ENCODE measurements at regions not wholly inside any gene's neighbourhood (a gene's known extent, or its start where the extent isn't known, plus 50 kb on each side); places are given as distances from the start of the nearest gene placed in this dataset.

- Histone ChIP-seq H3K4me1 (ENCODE audit: control insufficient read depth, insufficient read depth, low read length) (no peaks in the 10 kb centered on the region), H3K9ac (ENCODE audit: control insufficient read depth, insufficient read depth, low read length) (no peak overlapping the region), H3K9me3 (replicated peaks; ENCODE audit: control insufficient read depth, insufficient read depth, low read length) (no peaks in the 10 kb centered on the region; the same call in 2 of the 3 replicates), H3K4me3 (no peak overlapping the region), H3K79me2 (ENCODE audit: control insufficient read depth, insufficient read depth, low read length) (no peaks in the 10 kb centered on the region), H3K4me2 (ENCODE audit: control insufficient read depth, insufficient read depth) (no peak overlapping the region), H3K36me3 (ENCODE audit: control insufficient read depth in 2 of 2, insufficient read depth in 2 of 2, low read length in 1 of 2) (no peaks in the 10 kb centered on the region), H3K27me3 (replicated peaks in 1 of 2; ENCODE audit: control insufficient read depth in 2 of 2, insufficient read depth in 2 of 2, low read length in 1 of 2) (no peaks in the 10 kb centered on the region), H2AFZ (ENCODE audit: control insufficient read depth, low read depth, low read length) (no peak overlapping the region), H4K20me1 (ENCODE audit: control insufficient read depth, insufficient read depth) (no peaks in the 10 kb centered on the region), H3K27ac (ENCODE audit: control insufficient read depth, insufficient read depth) (no peak overlapping the region)
- no peak for TF ChIP-seq HDAC2 (IDR thresholded peaks at IDR 0.05)
- in situ Hi-C loops (cut with MboI) (no loop called here), intact Hi-C loops (cut with micrococcal nuclease; ENCODE audit: unreplicated experiment) (no loop called here)
- RAD21 ChIA-PET (ENCODE audit: unreplicated experiment), result no interaction called here
- FAIRE-seq (no peak), DNase-seq (ENCODE audit: low read depth, low spot score) (no peak), ATAC-seq (no peak)
- WGBS (ENCODE audit: insufficient coverage, insufficient replicate concordance, low lambda C conversion rate, missing lambda C conversion rate), result 40% methylated on average over 4 of the region's 4 CpGs
- POLR2A ChIA-PET, result no interaction called here
- BruUV-seq (replicated peaks), result no TSS peak
- CTCF ChIA-PET, result no interaction called here
- SMC1A ChIA-PET (ENCODE audit: uncharacterized antibody, unreplicated experiment), result no interaction called here
Measured at GRCh38 chrX:40984962-40985361, 100.3 kb upstream of the USP9X start.

- CTCF ChIA-PET, result no interaction called here
- H3K4me1 ChIP-seq (ENCODE audit: control insufficient read depth, insufficient read depth, low read length), result no peaks in the 10 kb centered on the region
- H3K79me2 ChIP-seq (ENCODE audit: control insufficient read depth, insufficient read depth, low read length), result no peaks in the 10 kb centered on the region
- intact Hi-C loops (cut with micrococcal nuclease; ENCODE audit: unreplicated experiment), result no loop called here
- no peaks in the 10 kb centered on the region for H4K20me1 ChIP-seq (ENCODE audit: control insufficient read depth, insufficient read depth)
- no peak for FAIRE-seq
- POLR2A ChIA-PET, result no interaction called here
- no peak overlapping the region for H2AFZ ChIP-seq (ENCODE audit: control insufficient read depth, low read depth, low read length)
- DNase-seq (ENCODE audit: low read depth, low spot score), result no peak
- ATAC-seq, result no peak
- no peak for TF ChIP-seq RELB (IDR thresholded peaks at IDR 0.05; ENCODE audit: low read depth)
- TF ChIP-seq RELA (IDR thresholded peaks at IDR 0.05; ENCODE audit: borderline replicate concordance, partially characterized antibody), result no peak
- no peak for TF ChIP-seq NBN (IDR thresholded peaks at IDR 0.05)
- H3K27ac ChIP-seq (ENCODE audit: control insufficient read depth, insufficient read depth), result no peak overlapping the region
- RAD21 ChIA-PET (ENCODE audit: unreplicated experiment), result no interaction called here
- in situ Hi-C loops (cut with MboI), result no loop called here
- H3K27me3 ChIP-seq (replicated peaks in 1 of 2; ENCODE audit: control insufficient read depth in 2 of 2, insufficient read depth in 2 of 2, low read length in 1 of 2), result no peaks in the 10 kb centered on the region
- H3K4me2 ChIP-seq (ENCODE audit: control insufficient read depth, insufficient read depth), result no peak overlapping the region
- no peaks in the 10 kb centered on the region for H3K36me3 ChIP-seq (ENCODE audit: control insufficient read depth in 2 of 2, insufficient read depth in 2 of 2, low read length in 1 of 2)
- no peaks in the 10 kb centered on the region; the same call in 2 of the 3 replicates for H3K9me3 ChIP-seq (replicated peaks; ENCODE audit: control insufficient read depth, insufficient read depth, low read length)
- no peak overlapping the region for H3K4me3 ChIP-seq
- no peak overlapping the region for H3K9ac ChIP-seq (ENCODE audit: control insufficient read depth, insufficient read depth, low read length)
- WGBS (ENCODE audit: insufficient coverage, insufficient replicate concordance, low lambda C conversion rate, missing lambda C conversion rate), result 47% methylated on average over 2 of the region's 2 CpGs
- no TSS peak for BruUV-seq (replicated peaks)
- SMC1A ChIA-PET (ENCODE audit: uncharacterized antibody, unreplicated experiment), result no interaction called here
Measured at GRCh38 chrX:40987413-40987812, 97.8 kb upstream of the USP9X start.
